Hepatocyte (in vitro differentiated cells): ENCODE measurements at regions not wholly inside any gene's neighbourhood (a gene's known extent, or its start where the extent isn't known, plus 50 kb on each side); places are given as distances from the start of the nearest gene placed in this dataset.

ENCODE experiments used
- EZH2 ChIP-seq: fragments of 200-600 bp; sonication (generic); IDR thresholded peaks from 2 replicates; pipeline ENCODE4 v1.6.1; 2016; ENCODE audit warnings: antibody characterized with exemption, mild to moderate bottlenecking, borderline replicate concordance
- TF ChIP-seq, protein P1 (sequence below): fragments of 200-600 bp; sonication (generic); IDR thresholded peaks from 2 replicates; pipeline ENCODE4 v1.5.1; 2016; ENCODE audit warnings: antibody characterized with exemption, mild to moderate bottlenecking; ENCODE audit not compliant: poor library complexity

DNA sequence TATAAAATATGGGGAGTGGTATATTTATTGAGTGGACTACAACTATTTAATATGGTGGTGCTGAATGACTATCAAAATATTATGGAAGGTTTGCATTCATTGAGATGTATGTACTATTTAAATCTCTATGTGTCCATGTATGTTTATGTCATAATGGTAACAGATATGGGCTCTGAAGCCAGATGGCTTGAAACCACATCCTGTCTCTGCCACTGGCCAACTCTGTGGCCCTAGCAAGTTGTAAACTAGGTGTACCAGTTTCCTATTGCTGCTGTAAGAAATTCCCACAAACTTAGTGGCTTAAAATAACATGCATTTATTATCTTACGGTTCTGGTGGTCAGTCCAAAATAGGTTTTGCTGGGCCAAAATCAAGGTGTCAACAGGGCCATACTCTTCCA is 198.1 kb upstream of the NFE2L3 start:
- TF ChIP-seq, protein P1, sequence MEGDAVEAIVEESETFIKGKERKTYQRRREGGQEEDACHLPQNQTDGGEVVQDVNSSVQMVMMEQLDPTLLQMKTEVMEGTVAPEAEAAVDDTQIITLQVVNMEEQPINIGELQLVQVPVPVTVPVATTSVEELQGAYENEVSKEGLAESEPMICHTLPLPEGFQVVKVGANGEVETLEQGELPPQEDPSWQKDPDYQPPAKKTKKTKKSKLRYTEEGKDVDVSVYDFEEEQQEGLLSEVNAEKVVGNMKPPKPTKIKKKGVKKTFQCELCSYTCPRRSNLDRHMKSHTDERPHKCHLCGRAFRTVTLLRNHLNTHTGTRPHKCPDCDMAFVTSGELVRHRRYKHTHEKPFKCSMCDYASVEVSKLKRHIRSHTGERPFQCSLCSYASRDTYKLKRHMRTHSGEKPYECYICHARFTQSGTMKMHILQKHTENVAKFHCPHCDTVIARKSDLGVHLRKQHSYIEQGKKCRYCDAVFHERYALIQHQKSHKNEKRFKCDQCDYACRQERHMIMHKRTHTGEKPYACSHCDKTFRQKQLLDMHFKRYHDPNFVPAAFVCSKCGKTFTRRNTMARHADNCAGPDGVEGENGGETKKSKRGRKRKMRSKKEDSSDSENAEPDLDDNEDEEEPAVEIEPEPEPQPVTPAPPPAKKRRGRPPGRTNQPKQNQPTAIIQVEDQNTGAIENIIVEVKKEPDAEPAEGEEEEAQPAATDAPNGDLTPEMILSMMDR = no peak
- TF ChIP-seq EZH2 = no peak
